KG1 (cell line): ENCODE measurements at regions not wholly inside any gene's neighbourhood (a gene's known extent, or its start where the extent isn't known, plus 50 kb on each side); places are given as distances from the start of the nearest gene placed in this dataset.
"Not testable (repeated sequence)": the region's sequence is repeated elsewhere in the genome, so short reads cannot be mapped to it uniquely, and the experiment has no call there.

ENCODE experiments used
- DNase-seq: peaks from one replicate; lab custom pipeline; 2025; lab: John Stamatoyannopoulos, UW

GRCh38 chr7:146057958-146058357 is 58.6 kb upstream of the CNTNAP2 start:
- DNase-seq: no peak

GRCh38 chr7:146054909-146055308 is 61.7 kb upstream of the CNTNAP2 start:
- no peak for DNase-seq

GRCh38 chr7:146053492-146053891 is 63.1 kb upstream of the CNTNAP2 start:
- DNase-seq: no peak

GRCh38 chr7:146043310-146043709 is 73.3 kb upstream of the CNTNAP2 start:
- not testable (repeated sequence) for DNase-seq

GRCh38 chr7:146028251-146028750 is 88.3 kb upstream of the CNTNAP2 start:
- DNase-seq: no peak

- DNase-seq: no peak
Measured at GRCh38 chr7:146027243-146027642, 89.4 kb upstream of the CNTNAP2 start.

- DNase-seq: no peak
Measured at GRCh38 chr7:146022776-146023175, 93.8 kb upstream of the CNTNAP2 start.

- not testable (repeated sequence) for DNase-seq
Measured at GRCh38 chr7:146019041-146020004, 97.3 kb upstream of the CNTNAP2 start.

GRCh38 chr7:146017366-146017765 is 99.2 kb upstream of the CNTNAP2 start:
- not testable (repeated sequence) for DNase-seq

- DNase-seq: not testable (repeated sequence)
Measured at GRCh38 chr7:146014154-146014553, 102.4 kb upstream of the CNTNAP2 start.

GRCh38 chr7:146008293-146008692 is 108.3 kb upstream of the CNTNAP2 start:
- no peak for DNase-seq

GRCh38 chr7:146004805-146005204 is 111.8 kb upstream of the CNTNAP2 start:
- no peak for DNase-seq

GRCh38 chr7:146002431-146003078 is 114.0 kb upstream of the CNTNAP2 start:
- DNase-seq: no peak

- no peak for DNase-seq
Measured at GRCh38 chr7:146002008-146002407, 114.6 kb upstream of the CNTNAP2 start.

GRCh38 chr7:146000882-146001281 is 115.7 kb upstream of the CNTNAP2 start:
- no peak for DNase-seq

GRCh38 chr7:145989469-145989868 is 127.1 kb upstream of the CNTNAP2 start:
- DNase-seq: no peak

GRCh38 chr7:145986248-145986874 is 130.2 kb upstream of the CNTNAP2 start:
- DNase-seq: no peak

GRCh38 chr7:145978769-145979168 is 137.8 kb upstream of the CNTNAP2 start:
- DNase-seq: no peak

GRCh38 chr7:145959981-145960380 is 156.6 kb upstream of the CNTNAP2 start:
- DNase-seq: no peak

GRCh38 chr7:145957160-145957890 is 159.3 kb upstream of the CNTNAP2 start:
- no peak for DNase-seq

GRCh38 chr7:145951566-145951965 is 165.0 kb upstream of the CNTNAP2 start:
- DNase-seq: no peak

GRCh38 chr7:145928937-145929336 is 187.7 kb upstream of the CNTNAP2 start:
- no peak for DNase-seq
